ENCODE measurements at regions not wholly inside any gene's neighbourhood (a gene's known extent, or its start where the extent isn't known, plus 50 kb on each side); places are given as distances from the start of the nearest gene placed in this dataset.

- Histone ChIP-seq H3K4me3 (peak overlapping the region in 1 of 4 donors; percentile 8), H3K4me1 (peaks cover 13 to 32% (median 28%) of the 10 kb centered on the region in 3 donors), H3K27ac (peak overlapping the region; percentile 0 to 70 (median 33)), H3K36me3 (no peaks in the 10 kb centered on the region), H3K27me3 (no peaks in the 10 kb centered on the region), H3K9me3 (no peaks in the 10 kb centered on the region)
- 30% methylated on average over 3 of the region's 3 CpGs for WGBS, 2 donors
- no peak for FAIRE-seq
- no peak for DNase-seq
- no peak for TF ChIP-seq CTCF (IDR thresholded peaks at IDR 0.05)
- ATAC-seq: peak in 3 of 4 donors; percentile 3 to 28 (median 11)
- intact Hi-C loops (cut with DNase I): no loop called here
Observed at GRCh38 chr13:34162544-34162933, 344.6 kb downstream of the RFC3 start.

- TF ChIP-seq CTCF (IDR thresholded peaks at IDR 0.05): no peak
- no peaks in the 10 kb centered on the region for H3K9me3 ChIP-seq
- peak overlapping the region in 2 of 4 donors; percentile 27 to 53 for H3K27ac ChIP-seq
- intact Hi-C loops (cut with DNase I): no loop called here
- H3K36me3 ChIP-seq: no peaks in the 10 kb centered on the region
- no peaks in the 10 kb centered on the region for H3K27me3 ChIP-seq
- FAIRE-seq (no peak), ATAC-seq (peak in 3 of 4 donors; percentile 61 to 75 (median 65)), DNase-seq (peak in 2 of 6 donors; percentile 32 to 42)
- no peak overlapping the region for H3K4me3 ChIP-seq
- WGBS, 2 donors: 67 to 68% methylated on average over 6 of the region's 6 CpGs
- H3K4me1 ChIP-seq: peaks cover 13 to 35% (median 35%) of the 10 kb centered on the region in 3 donors
Observed at GRCh38 chr13:34164582-34164981, 346.6 kb downstream of the RFC3 start.

- peak overlapping the region in 3 of 4 donors; percentile 25 to 53 (median 27) for H3K27ac ChIP-seq
- H3K4me3 ChIP-seq: no peak overlapping the region
- intact Hi-C loops (cut with DNase I): no loop called here
- H3K4me1 ChIP-seq: peaks cover 13 to 35% (median 35%) of the 10 kb centered on the region in 3 donors
- DNase-seq (no peak), FAIRE-seq (no peak), ATAC-seq (peak; percentile 59 to 84 (median 68))
- no peak for TF ChIP-seq CTCF (IDR thresholded peaks at IDR 0.05)
- H3K9me3 ChIP-seq: no peaks in the 10 kb centered on the region
- 59 to 68% methylated on average over 7 of the region's 7 CpGs for WGBS, 2 donors
- H3K27me3 ChIP-seq: no peaks in the 10 kb centered on the region
- no peaks in the 10 kb centered on the region for H3K36me3 ChIP-seq
Observed at GRCh38 chr13:34165158-34165557, 347.2 kb downstream of the RFC3 start.

GRCh38 chr13:34166406-34166805 is 348.5 kb downstream of the RFC3 start:
- 94 to 97% methylated on average over 2 of the region's 2 CpGs for WGBS, 2 donors
- H3K36me3 ChIP-seq: no peaks in the 10 kb centered on the region
- H3K27me3 ChIP-seq: no peaks in the 10 kb centered on the region
- H3K27ac ChIP-seq: no peak overlapping the region
- no peak for FAIRE-seq
- no peak overlapping the region for H3K4me3 ChIP-seq
- TF ChIP-seq CTCF (IDR thresholded peaks at IDR 0.05): no peak
- peaks cover 13 to 35% (median 35%) of the 10 kb centered on the region in 3 donors for H3K4me1 ChIP-seq
- ATAC-seq: no peak
- intact Hi-C loops (cut with DNase I): no loop called here
- no peak for DNase-seq
- H3K9me3 ChIP-seq: no peaks in the 10 kb centered on the region

- H3K27ac ChIP-seq: peak overlapping the region in 2 of 4 donors; percentile 3 to 4
- WGBS, 2 donors: 14 to 28% methylated on average over 2 of the region's 2 CpGs
- FAIRE-seq: no peak
- intact Hi-C loops (cut with DNase I): no loop called here
- H3K27me3 ChIP-seq: no peaks in the 10 kb centered on the region
- no peak for TF ChIP-seq CTCF (IDR thresholded peaks at IDR 0.05)
- ATAC-seq: peak in 3 of 4 donors; percentile 19 to 54 (median 42)
- H3K4me1 ChIP-seq: peaks cover 9 to 28% (median 28%) of the 10 kb centered on the region in 3 donors
- no peak overlapping the region for H3K4me3 ChIP-seq
- DNase-seq: no peak
- no peaks in the 10 kb centered on the region for H3K36me3 ChIP-seq
- no peaks in the 10 kb centered on the region for H3K9me3 ChIP-seq
Observed at GRCh38 chr13:34167347-34167746, 349.4 kb downstream of the RFC3 start.

Data from pancreas (tissue), 10 donors.